Esophagus muscularis mucosa (tissue), 3 donors: ENCODE measurements at regions not wholly inside any gene's neighbourhood (a gene's known extent, or its start where the extent isn't known, plus 50 kb on each side); places are given as distances from the start of the nearest gene placed in this dataset.

Experiments
- POLR2A ChIP-seq: fragments of 450-650 bp; IDR thresholded peaks from one replicate; pipeline ENCODE4 v1.6.1; 2017; ENCODE audit warnings: antibody characterized with exemption, moderate library complexity, mild to moderate bottlenecking, low read depth
- TF ChIP-seq, protein P1 (sequence below), 3 experiments: fragments of 200-600 bp in 2 of 3; fragments of 450-650 bp in 1 of 3; sonication (generic) in 2 of 3; IDR thresholded peaks; one replicate each; pipeline ENCODE4 v1.5.1; 2017 to 2019; ENCODE audit warnings: antibody characterized with exemption in 3 of 3, mild to moderate bottlenecking in 2 of 3, moderate library complexity in 1 of 3

DNA sequence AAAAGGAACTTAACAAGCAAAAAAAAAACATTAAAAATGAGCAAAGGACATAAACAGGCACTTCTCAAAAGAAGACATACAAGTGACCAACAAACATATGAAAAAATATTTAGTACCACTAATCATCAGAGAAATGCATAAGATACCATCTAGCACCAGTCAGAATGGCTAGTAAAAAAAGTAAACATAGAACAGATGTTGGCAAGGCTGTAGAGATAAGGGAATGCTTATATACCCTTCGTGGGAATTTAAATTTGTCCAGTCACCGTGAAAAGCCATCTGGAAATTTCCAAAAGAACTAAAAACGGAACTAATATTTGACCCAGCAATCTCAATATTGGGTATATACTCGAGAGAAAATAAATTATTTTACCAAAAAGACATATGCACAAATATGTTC, 1751.3 kb upstream of the LRRTM1 start:
- TF ChIP-seq, protein P1, sequence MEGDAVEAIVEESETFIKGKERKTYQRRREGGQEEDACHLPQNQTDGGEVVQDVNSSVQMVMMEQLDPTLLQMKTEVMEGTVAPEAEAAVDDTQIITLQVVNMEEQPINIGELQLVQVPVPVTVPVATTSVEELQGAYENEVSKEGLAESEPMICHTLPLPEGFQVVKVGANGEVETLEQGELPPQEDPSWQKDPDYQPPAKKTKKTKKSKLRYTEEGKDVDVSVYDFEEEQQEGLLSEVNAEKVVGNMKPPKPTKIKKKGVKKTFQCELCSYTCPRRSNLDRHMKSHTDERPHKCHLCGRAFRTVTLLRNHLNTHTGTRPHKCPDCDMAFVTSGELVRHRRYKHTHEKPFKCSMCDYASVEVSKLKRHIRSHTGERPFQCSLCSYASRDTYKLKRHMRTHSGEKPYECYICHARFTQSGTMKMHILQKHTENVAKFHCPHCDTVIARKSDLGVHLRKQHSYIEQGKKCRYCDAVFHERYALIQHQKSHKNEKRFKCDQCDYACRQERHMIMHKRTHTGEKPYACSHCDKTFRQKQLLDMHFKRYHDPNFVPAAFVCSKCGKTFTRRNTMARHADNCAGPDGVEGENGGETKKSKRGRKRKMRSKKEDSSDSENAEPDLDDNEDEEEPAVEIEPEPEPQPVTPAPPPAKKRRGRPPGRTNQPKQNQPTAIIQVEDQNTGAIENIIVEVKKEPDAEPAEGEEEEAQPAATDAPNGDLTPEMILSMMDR (IDR thresholded peaks at IDR 0.05), result no peak
- no peak for TF ChIP-seq POLR2A
